ENCODE measurements at regions not wholly inside any gene's neighbourhood (a gene's known extent, or its start where the extent isn't known, plus 50 kb on each side); places are given as distances from the start of the nearest gene placed in this dataset.

- Histone ChIP-seq H3K36me3 (no peaks in the 10 kb centered on the region), H3K27me3 (no peaks in the 10 kb centered on the region), H3K4me2 (no peak overlapping the region), H3K9me3 (replicated peaks in 1 of 11) (peaks cover 0 to 7% (median 3%) of the 10 kb centered on the region in 11 experiments; a peak in 2 of 22 replicates), H3K4me3 (no peak overlapping the region), H4K20me1 (no peaks in the 10 kb centered on the region), H3K9ac (no peak overlapping the region), H3K27ac (no peak overlapping the region), H3K4me1 (no peaks in the 10 kb centered on the region)
- TF ChIP-seq Cebpa-rat (IDR thresholded peaks at IDR 0.05): no peak
Observed at GRCh38 chr3:147030274-147030673, 376.1 kb downstream of the ZIC4 start.

- Histone ChIP-seq H4K20me1 (no peaks in the 10 kb centered on the region), H3K4me2 (no peak overlapping the region), H3K9ac (no peak overlapping the region), H3K27ac (no peak overlapping the region), H3K27me3 (no peaks in the 10 kb centered on the region), H3K4me1 (no peaks in the 10 kb centered on the region), H3K4me3 (no peak overlapping the region), H3K36me3 (no peaks in the 10 kb centered on the region), H3K9me3 (replicated peaks in 1 of 11) (peaks cover 0 to 3% (median 2%) of the 10 kb centered on the region in 11 experiments; a peak in 10 of 22 replicates)
- TF ChIP-seq Cebpa-rat (IDR thresholded peaks at IDR 0.05): no peak
Observed at GRCh38 chr3:147015334-147015733, 391.0 kb downstream of the ZIC4 start.

- Histone ChIP-seq H3K4me1 (no peaks in the 10 kb centered on the region), H3K9ac (no peak overlapping the region), H3K27ac (no peak overlapping the region), H3K4me2 (no peak overlapping the region), H3K27me3 (no peaks in the 10 kb centered on the region), H3K36me3 (no peaks in the 10 kb centered on the region), H3K9me3 (replicated peaks in 1 of 11) (no peaks in the 10 kb centered on the region), H4K20me1 (no peaks in the 10 kb centered on the region), H3K4me3 (no peak overlapping the region)
- TF ChIP-seq Cebpa-rat (IDR thresholded peaks at IDR 0.05): no peak
Observed at GRCh38 chr3:147008886-147009285, 397.5 kb downstream of the ZIC4 start.

GRCh38 chr3:147008458-147008857, 397.9 kb downstream of the ZIC4 start:
- Histone ChIP-seq H3K27ac (no peak overlapping the region), H4K20me1 (no peaks in the 10 kb centered on the region), H3K4me2 (no peak overlapping the region), H3K27me3 (no peaks in the 10 kb centered on the region), H3K4me3 (no peak overlapping the region), H3K4me1 (no peaks in the 10 kb centered on the region), H3K9ac (no peak overlapping the region), H3K36me3 (no peaks in the 10 kb centered on the region), H3K9me3 (replicated peaks in 1 of 11) (no peaks in the 10 kb centered on the region)
- TF ChIP-seq Cebpa-rat (IDR thresholded peaks at IDR 0.05): no peak

GRCh38 chr3:147007736-147008245, 398.6 kb downstream of the ZIC4 start:
- no peak for TF ChIP-seq Cebpa-rat (IDR thresholded peaks at IDR 0.05)
- no peaks in the 10 kb centered on the region for H3K27me3 ChIP-seq
- no peak overlapping the region for H3K4me3 ChIP-seq
- no peak overlapping the region for H3K4me2 ChIP-seq
- no peak overlapping the region for H3K9ac ChIP-seq
- no peaks in the 10 kb centered on the region for H4K20me1 ChIP-seq
- H3K36me3 ChIP-seq: no peaks in the 10 kb centered on the region
- H3K4me1 ChIP-seq: no peaks in the 10 kb centered on the region
- no peaks in the 10 kb centered on the region for H3K9me3 ChIP-seq (replicated peaks in 1 of 11)
- H3K27ac ChIP-seq: no peak overlapping the region

GRCh38 chr3:147002721-147003120, 397.6 kb upstream of the PLSCR5 start:
- H3K4me3 ChIP-seq: no peak overlapping the region
- no peak overlapping the region for H3K9ac ChIP-seq
- no peak overlapping the region for H3K27ac ChIP-seq
- H3K27me3 ChIP-seq: no peaks in the 10 kb centered on the region
- no peaks in the 10 kb centered on the region for H3K4me1 ChIP-seq
- H3K36me3 ChIP-seq: no peaks in the 10 kb centered on the region
- no peak overlapping the region for H3K4me2 ChIP-seq
- no peak for TF ChIP-seq Cebpa-rat (IDR thresholded peaks at IDR 0.05)
- no peaks in the 10 kb centered on the region; a peak in 1 of 22 replicates for H3K9me3 ChIP-seq (replicated peaks in 1 of 11)
- H4K20me1 ChIP-seq: no peaks in the 10 kb centered on the region

- no peaks in the 10 kb centered on the region; a peak in 1 of 22 replicates for H3K9me3 ChIP-seq (replicated peaks in 1 of 11)
- no peak overlapping the region for H3K9ac ChIP-seq
- no peaks in the 10 kb centered on the region for H3K4me1 ChIP-seq
- H4K20me1 ChIP-seq: no peaks in the 10 kb centered on the region
- H3K27me3 ChIP-seq: no peaks in the 10 kb centered on the region
- H3K27ac ChIP-seq: no peak overlapping the region
- no peak for TF ChIP-seq Cebpa-rat (IDR thresholded peaks at IDR 0.05)
- H3K36me3 ChIP-seq: no peaks in the 10 kb centered on the region
- H3K4me2 ChIP-seq: no peak overlapping the region
- no peak overlapping the region for H3K4me3 ChIP-seq
Observed at GRCh38 chr3:147000274-147000673, 395.1 kb upstream of the PLSCR5 start.

- Histone ChIP-seq H3K27ac (no peak overlapping the region), H3K4me1 (no peaks in the 10 kb centered on the region), H3K9me3 (replicated peaks in 1 of 11) (no peaks in the 10 kb centered on the region), H3K4me3 (no peak overlapping the region), H3K4me2 (no peak overlapping the region), H3K36me3 (no peaks in the 10 kb centered on the region), H3K27me3 (no peaks in the 10 kb centered on the region), H3K9ac (no peak overlapping the region), H4K20me1 (no peaks in the 10 kb centered on the region)
- no peak for TF ChIP-seq Cebpa-rat (IDR thresholded peaks at IDR 0.05)
Observed at GRCh38 chr3:146991907-146992306, 386.8 kb upstream of the PLSCR5 start.

GRCh38 chr3:146975476-146975875, 370.3 kb upstream of the PLSCR5 start:
- H3K4me1 ChIP-seq: no peaks in the 10 kb centered on the region
- H3K4me2 ChIP-seq: no peak overlapping the region
- H3K9me3 ChIP-seq (replicated peaks in 1 of 11): no peaks in the 10 kb centered on the region
- no peaks in the 10 kb centered on the region for H4K20me1 ChIP-seq
- no peaks in the 10 kb centered on the region for H3K27me3 ChIP-seq
- H3K4me3 ChIP-seq: no peak overlapping the region
- no peak overlapping the region for H3K9ac ChIP-seq
- no peak overlapping the region for H3K27ac ChIP-seq
- no peaks in the 10 kb centered on the region for H3K36me3 ChIP-seq
- no peak for TF ChIP-seq Cebpa-rat (IDR thresholded peaks at IDR 0.05)

GRCh38 chr3:146975032-146975431, 369.9 kb upstream of the PLSCR5 start:
- Histone ChIP-seq H3K9ac (no peak overlapping the region), H3K4me3 (no peak overlapping the region), H3K9me3 (replicated peaks in 1 of 11) (no peaks in the 10 kb centered on the region), H3K27ac (no peak overlapping the region), H3K27me3 (no peaks in the 10 kb centered on the region), H4K20me1 (no peaks in the 10 kb centered on the region), H3K4me1 (no peaks in the 10 kb centered on the region), H3K36me3 (no peaks in the 10 kb centered on the region), H3K4me2 (no peak overlapping the region)
- no peak for TF ChIP-seq Cebpa-rat (IDR thresholded peaks at IDR 0.05)
